AG04449 (cell line): ENCODE measurements at regions not wholly inside any gene's neighbourhood (a gene's known extent, or its start where the extent isn't known, plus 50 kb on each side); places are given as distances from the start of the nearest gene placed in this dataset.
"Not testable (repeated sequence)": the region's sequence is repeated elsewhere in the genome, so short reads cannot be mapped to it uniquely, and the experiment has no call there.

Experiments used
- CTCF ChIA-PET: fragments of 350-600 bp; formaldehyde crosslinking; extraction: SDS; loops from one replicate; lab custom pipeline; 2021; ENCODE audit warnings: antibody characterized with exemption; lab: Yijun Ruan, JAX
- POLR2A ChIA-PET: fragments of 400-600, 350-600 bp; formaldehyde crosslinking; extraction: SDS; loops from one replicate; lab custom pipeline; 2020; ENCODE audit warnings: antibody characterized with exemption, inconsistent platforms; lab: Yijun Ruan, JAX
- DNase-seq: peaks from one replicate; pipeline ENCODE4 v3.0.0-alpha.2; 2010; ENCODE audit warnings: low read depth, low spot score
- H3K4me3 ChIP-seq: 2 replicates; pipeline ENCODE4 v1.5.1; 2011; ENCODE audit warnings: low read depth, mild to moderate bottlenecking, control low read depth, low read length
- CTCF ChIP-seq: IDR thresholded peaks from one replicate; pipeline ENCODE4 v1.5.1; 2011; ENCODE audit warnings: mild to moderate bottlenecking, moderate library complexity, low read length, control low read depth, inconsistent platforms; ENCODE audit not compliant: insufficient read depth; ENCODE audit errors: missing control alignments

GRCh38 chr9:28456861-28457260 lies 883.6 kb upstream of the C9orf72 start:
- CTCF ChIA-PET: no interaction called here
- TF ChIP-seq CTCF: no peak
- POLR2A ChIA-PET: no interaction called here
- DNase-seq: no peak
- H3K4me3 ChIP-seq: no peak overlapping the region

GRCh38 chr9:28464481-28465216 lies 891.4 kb upstream of the C9orf72 start:
- ChIA-PET POLR2A (no interaction called here), CTCF (no interaction called here)
- TF ChIP-seq CTCF: no peak
- no peak for DNase-seq
- no peak overlapping the region for H3K4me3 ChIP-seq

GRCh38 chr9:28471261-28471660 lies 898.0 kb upstream of the C9orf72 start:
- ChIA-PET POLR2A (no interaction called here), CTCF (no interaction called here)
- no peak overlapping the region for H3K4me3 ChIP-seq
- no peak for TF ChIP-seq CTCF
- no peak for DNase-seq

- no peak overlapping the region for H3K4me3 ChIP-seq
- no peak for TF ChIP-seq CTCF
- ChIA-PET CTCF (no interaction called here), POLR2A (no interaction called here)
- no peak for DNase-seq
These were observed 914.3 kb upstream of the C9orf72 start for GRCh38 chr9:28487561-28487960.

GRCh38 chr9:28491121-28491520 lies 917.8 kb upstream of the C9orf72 start:
- POLR2A ChIA-PET: no interaction called here

GRCh38 chr9:28498168-28498567 lies 924.9 kb upstream of the C9orf72 start:
- POLR2A ChIA-PET, CTCF ChIA-PET, DNase-seq, H3K4me3 ChIP-seq: not testable (repeated sequence)

More at GRCh38 chr9:28491121-28491520, 917.8 kb upstream of the C9orf72 start:
- no peak for TF ChIP-seq CTCF
- no peak overlapping the region for H3K4me3 ChIP-seq
- CTCF ChIA-PET: no interaction called here
- no peak for DNase-seq

- ChIA-PET CTCF (no interaction called here), POLR2A (no interaction called here)
- DNase-seq: no peak
- no peak overlapping the region for H3K4me3 ChIP-seq
- TF ChIP-seq CTCF: no peak
These were observed 928.9 kb upstream of the C9orf72 start for GRCh38 chr9:28502189-28502588.
